Activated naive CD8-positive, alpha-beta T cell treated with anti-CD3 and anti-CD28 coated beads for 36 hours (primary cell): ENCODE measurements at regions not wholly inside any gene's neighbourhood (a gene's known extent, or its start where the extent isn't known, plus 50 kb on each side); places are given as distances from the start of the nearest gene placed in this dataset.

Experiments
- DNase-seq: peaks from one replicate; pipeline ENCODE4 v3.0.0; 2021
- H3K27ac Mint-ChIP-seq: one replicate; pipeline ENCODE4 v1.8.0; 2022; ENCODE audit warnings: mild to moderate bottlenecking, moderate library complexity, mixed read lengths
- H3K27me3 Mint-ChIP-seq: one replicate; pipeline ENCODE4 v1.8.0; 2022; ENCODE audit warnings: mild to moderate bottlenecking, mixed read lengths
- H3K36me3 Mint-ChIP-seq: one replicate; pipeline ENCODE4 v1.8.0; 2021; ENCODE audit warnings: mild to moderate bottlenecking, mixed read lengths
- H3K4me1 Mint-ChIP-seq: one replicate; pipeline ENCODE4 v1.8.0; 2021; ENCODE audit warnings: mixed read lengths
- H3K4me3 Mint-ChIP-seq: one replicate; pipeline ENCODE4 v1.8.0; 2022; ENCODE audit warnings: mild to moderate bottlenecking, moderate library complexity, mixed read lengths
- H3K9me3 Mint-ChIP-seq: one replicate; pipeline ENCODE4 v1.8.0; 2022; ENCODE audit warnings: mixed read lengths

DNA sequence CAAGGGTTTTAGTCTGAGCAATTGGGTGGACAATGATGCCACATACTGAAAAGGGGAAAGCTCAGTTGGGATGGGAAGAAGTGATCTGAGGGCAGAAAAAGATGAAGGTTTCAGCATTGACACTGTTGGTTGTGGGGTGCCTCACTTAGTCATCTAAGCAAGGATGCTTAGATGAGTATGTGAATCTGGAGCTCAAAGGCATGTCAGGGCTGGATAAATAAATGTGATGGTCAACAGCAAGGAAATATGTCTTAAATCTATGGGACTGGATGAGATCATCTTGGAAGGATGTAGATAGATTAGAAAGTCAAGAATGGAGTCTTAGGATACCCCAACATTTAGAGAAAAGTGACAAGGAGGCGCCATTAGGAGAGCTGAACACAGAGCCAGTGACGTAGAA is 114.6 kb downstream of the ZBTB18 start:
- Mint-ChIP-seq H3K9me3 (no peaks in the 10 kb centered on the region), H3K36me3 (no peaks in the 10 kb centered on the region), H3K27ac (no peak overlapping the region), H3K4me3 (no peak overlapping the region), H3K27me3 (no peaks in the 10 kb centered on the region), H3K4me1 (no peaks in the 10 kb centered on the region)
- no peak for DNase-seq

DNA sequence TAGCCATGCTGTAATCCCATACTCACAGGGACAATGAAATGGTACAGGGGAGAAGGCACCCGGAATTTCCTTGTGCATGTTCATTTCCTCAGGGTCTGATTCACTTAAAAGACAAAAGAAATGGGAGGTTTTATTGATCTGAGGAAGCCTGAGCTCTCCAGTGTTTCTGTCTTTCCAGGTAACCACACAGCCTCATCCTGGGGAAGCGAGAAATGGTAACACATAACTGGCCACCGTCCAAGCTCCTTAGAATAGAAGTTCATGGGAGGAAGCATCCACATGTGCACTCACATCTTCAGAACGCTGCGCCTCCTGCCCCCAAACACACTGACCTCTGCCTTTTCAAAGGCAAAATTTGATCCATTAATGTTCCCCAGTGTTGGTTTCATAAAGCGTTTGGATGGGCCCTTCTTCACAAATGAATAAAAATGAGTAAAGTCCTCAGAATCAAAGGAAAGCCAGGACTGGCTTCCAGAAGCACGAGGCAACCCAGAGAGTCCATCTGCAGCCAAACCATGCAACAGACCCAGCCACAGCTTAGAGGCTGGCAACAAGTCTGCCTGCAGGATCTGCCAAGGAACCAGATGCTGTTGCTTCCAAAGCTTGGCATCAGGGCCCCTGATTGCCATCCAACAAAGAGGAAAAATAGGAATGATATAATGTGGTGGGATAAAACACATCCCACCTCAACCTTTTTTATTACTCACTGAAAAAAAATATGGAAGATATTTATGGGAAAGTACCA is 120.3 kb downstream of the ZBTB18 start:
- no peaks in the 10 kb centered on the region for H3K27me3 Mint-ChIP-seq
- H3K4me3 Mint-ChIP-seq: no peak overlapping the region
- H3K4me1 Mint-ChIP-seq: no peaks in the 10 kb centered on the region
- H3K9me3 Mint-ChIP-seq: no peaks in the 10 kb centered on the region
- DNase-seq: no peak
- H3K27ac Mint-ChIP-seq: no peak overlapping the region
- no peaks in the 10 kb centered on the region for H3K36me3 Mint-ChIP-seq

DNA sequence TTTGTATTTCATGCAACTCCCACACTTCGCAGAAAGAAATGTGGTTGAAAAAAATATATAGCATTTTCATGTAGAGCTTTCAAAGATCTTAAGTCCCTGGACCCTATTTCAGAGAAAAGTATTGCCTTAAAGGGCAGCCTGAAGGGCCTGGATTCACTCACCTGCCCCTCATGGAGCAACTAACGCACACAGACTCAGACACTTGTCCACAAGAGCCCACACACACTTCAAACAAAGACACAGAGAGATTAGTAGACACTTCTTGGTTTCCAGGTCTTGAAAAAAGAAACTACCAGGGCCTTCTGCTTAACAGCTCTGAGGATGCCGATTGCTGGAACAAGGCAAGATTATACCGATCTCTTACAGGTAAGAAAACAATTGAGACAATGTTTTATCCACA is 122.2 kb downstream of the ZBTB18 start:
- Mint-ChIP-seq H3K4me3 (no peak overlapping the region), H3K27me3 (no peaks in the 10 kb centered on the region), H3K9me3 (no peaks in the 10 kb centered on the region), H3K36me3 (no peaks in the 10 kb centered on the region), H3K4me1 (no peaks in the 10 kb centered on the region), H3K27ac (no peak overlapping the region)
- no peak for DNase-seq

DNA sequence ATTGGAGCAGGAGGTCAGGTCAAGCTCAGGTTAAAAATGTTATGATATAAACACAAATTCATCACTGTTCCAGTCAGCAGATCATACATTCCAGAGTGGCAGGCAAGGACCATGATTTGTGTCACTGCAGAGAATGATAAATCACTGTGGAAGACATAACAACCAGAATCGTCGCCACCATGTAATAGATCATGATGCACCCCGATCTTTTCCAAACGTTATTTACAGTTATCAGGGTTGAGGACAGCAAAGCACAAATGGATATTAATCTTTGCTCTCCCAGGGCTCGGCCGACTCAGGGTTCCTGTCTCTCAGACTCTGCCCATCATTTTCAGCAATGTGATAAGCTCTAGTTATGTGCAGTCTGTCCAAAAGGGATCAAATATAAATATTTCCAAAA is 122.7 kb downstream of the ZBTB18 start:
- DNase-seq: no peak
- Mint-ChIP-seq H3K4me3 (no peak overlapping the region), H3K36me3 (no peaks in the 10 kb centered on the region), H3K4me1 (no peaks in the 10 kb centered on the region), H3K27me3 (no peaks in the 10 kb centered on the region), H3K9me3 (no peaks in the 10 kb centered on the region), H3K27ac (no peak overlapping the region)

DNA sequence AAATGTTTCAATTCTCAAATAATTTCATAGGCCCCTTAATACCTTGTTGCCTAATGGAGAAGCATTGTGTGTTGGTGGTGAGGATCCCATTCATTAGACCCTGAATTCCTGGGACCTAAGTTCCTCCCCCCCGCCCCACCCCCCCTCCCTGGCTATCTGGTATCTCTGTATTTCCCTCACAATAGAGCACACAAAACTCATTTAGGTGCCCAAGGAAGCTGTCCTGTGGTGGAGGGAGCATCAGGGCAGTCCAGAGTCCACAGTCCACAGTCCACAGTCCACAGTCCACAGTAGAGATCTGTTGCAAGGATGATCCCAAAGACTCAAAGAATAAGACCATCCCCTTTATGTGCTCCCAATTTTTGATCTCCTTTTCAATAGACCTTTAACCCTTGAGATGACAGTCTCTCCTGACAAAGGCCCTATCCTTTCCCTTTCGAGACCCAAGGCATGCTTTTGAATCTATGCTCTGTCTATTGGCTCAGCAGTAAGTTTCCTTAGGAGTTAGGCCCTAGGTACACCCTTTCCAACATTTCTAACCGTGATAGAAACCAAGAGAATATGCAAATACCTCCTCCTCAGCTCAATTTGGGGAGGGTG is 123.9 kb downstream of the ZBTB18 start:
- no peaks in the 10 kb centered on the region for H3K36me3 Mint-ChIP-seq
- no peak overlapping the region for H3K4me3 Mint-ChIP-seq
- no peaks in the 10 kb centered on the region for H3K9me3 Mint-ChIP-seq
- no peaks in the 10 kb centered on the region for H3K27me3 Mint-ChIP-seq
- no peaks in the 10 kb centered on the region for H3K4me1 Mint-ChIP-seq
- no peak for DNase-seq
- H3K27ac Mint-ChIP-seq: no peak overlapping the region

DNA sequence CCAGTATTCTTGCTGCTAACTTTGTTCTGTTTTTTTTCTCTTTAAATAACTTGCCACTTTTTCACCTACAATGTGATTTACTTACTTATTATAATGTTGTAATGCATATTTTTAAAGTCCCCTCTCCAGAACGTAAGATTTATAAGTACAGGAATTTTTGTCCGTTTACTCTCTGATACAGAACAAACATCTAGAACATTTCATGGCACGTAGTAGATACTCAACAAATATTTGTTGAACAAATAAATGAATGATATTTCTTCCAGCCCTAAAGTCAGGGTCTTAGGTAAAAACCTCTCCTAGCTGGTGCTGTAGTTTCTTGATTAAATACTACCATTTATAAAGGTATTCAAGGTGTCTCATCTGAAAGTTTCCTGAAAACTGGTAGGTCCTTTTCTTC is 125.1 kb downstream of the ZBTB18 start:
- Mint-ChIP-seq H3K36me3 (no peaks in the 10 kb centered on the region), H3K4me1 (no peaks in the 10 kb centered on the region), H3K4me3 (no peak overlapping the region), H3K27ac (no peak overlapping the region), H3K9me3 (no peaks in the 10 kb centered on the region), H3K27me3 (no peaks in the 10 kb centered on the region)
- no peak for DNase-seq

DNA sequence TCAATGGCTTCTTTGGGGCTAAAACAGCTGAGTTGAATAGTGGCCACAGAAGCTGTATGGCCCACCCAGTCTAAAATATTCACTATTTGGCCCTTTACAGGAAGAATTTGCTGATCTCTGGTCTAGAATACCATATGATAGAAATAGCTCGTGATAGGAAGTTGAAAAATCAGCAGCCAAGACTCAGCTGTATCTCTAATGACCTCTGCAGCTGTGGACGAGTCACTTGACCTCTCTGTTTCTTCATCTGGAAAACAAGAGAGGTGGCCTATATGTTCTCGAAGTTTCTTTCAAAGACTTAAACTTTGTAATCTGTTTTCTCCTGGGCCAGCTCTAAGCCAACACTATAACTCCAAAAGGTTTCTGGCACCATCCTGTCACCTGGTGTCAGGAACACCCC is 129.2 kb downstream of the ZBTB18 start:
- Mint-ChIP-seq H3K4me3 (no peak overlapping the region), H3K27ac (no peak overlapping the region), H3K27me3 (no peaks in the 10 kb centered on the region), H3K36me3 (no peaks in the 10 kb centered on the region), H3K4me1 (no peaks in the 10 kb centered on the region), H3K9me3 (no peaks in the 10 kb centered on the region)
- DNase-seq: no peak

DNA sequence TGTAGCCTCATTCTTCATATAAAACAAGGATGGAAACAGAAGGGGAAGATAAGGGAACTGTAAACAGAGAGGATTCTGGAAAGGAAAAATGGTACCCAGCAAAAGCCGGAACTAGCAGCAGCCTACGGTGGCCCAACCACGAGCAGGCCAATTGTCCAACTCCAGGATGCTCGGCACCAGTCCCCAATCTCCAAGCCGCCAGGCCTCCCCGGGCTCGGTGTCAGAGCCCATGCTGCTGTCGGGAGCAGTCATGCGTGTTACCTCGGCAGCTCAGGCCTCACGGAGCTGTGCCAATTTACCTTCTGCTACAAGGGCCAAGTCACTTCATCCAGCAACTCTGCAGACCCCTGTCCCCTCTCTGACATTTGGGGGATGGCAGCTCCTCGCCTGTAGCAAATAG is 130.8 kb downstream of the ZBTB18 start:
- no peaks in the 10 kb centered on the region for H3K36me3 Mint-ChIP-seq
- no peaks in the 10 kb centered on the region for H3K4me1 Mint-ChIP-seq
- H3K9me3 Mint-ChIP-seq: no peaks in the 10 kb centered on the region
- H3K4me3 Mint-ChIP-seq: no peak overlapping the region
- H3K27ac Mint-ChIP-seq: no peak overlapping the region
- H3K27me3 Mint-ChIP-seq: no peaks in the 10 kb centered on the region
- no peak for DNase-seq

DNA sequence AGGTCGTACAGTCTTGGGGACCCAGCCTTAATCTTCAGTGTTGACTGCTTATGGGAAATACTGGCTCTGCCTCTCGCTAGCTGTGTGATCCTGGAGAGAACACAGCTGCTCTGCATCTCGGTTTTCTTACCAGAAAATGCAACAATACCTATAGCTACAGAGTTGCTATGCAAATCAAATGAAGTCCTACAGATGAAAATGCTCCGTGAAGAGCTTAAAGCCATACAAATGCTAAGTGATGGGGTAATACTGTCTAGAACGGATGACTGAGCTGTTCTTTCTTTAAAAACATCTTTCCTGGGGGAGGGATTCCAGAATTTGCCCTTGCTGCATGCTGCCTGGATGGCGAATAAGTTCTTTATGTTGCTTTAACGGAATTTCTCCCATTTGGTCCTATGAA is 132.0 kb downstream of the ZBTB18 start:
- Mint-ChIP-seq H3K4me1 (no peaks in the 10 kb centered on the region), H3K36me3 (no peaks in the 10 kb centered on the region), H3K9me3 (no peaks in the 10 kb centered on the region), H3K27me3 (no peaks in the 10 kb centered on the region), H3K27ac (no peak overlapping the region), H3K4me3 (no peak overlapping the region)
- no peak for DNase-seq

DNA sequence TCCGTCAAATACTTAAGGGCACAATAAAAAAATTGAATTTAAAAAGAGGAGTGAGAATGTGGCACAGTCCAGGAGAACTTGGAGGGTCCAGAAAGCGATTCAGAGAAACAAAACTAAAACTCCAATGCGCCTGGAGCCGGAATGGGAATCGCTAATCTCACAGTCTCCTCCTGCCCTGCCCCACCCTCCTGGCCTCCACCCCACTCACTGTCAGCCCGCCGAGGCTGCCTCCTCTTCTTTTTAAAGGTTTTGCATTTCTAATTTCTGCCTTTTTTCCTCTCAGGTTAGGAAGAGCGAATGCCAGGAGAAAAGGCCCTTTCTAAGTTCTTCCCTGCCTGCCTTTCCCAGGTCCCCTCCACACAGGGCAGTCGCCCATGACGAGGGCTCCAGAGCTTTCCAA is 135.3 kb downstream of the ZBTB18 start:
- Mint-ChIP-seq H3K4me3 (no peak overlapping the region), H3K27ac (no peak overlapping the region), H3K9me3 (peaks cover 4% of the 10 kb centered on the region), H3K27me3 (no peaks in the 10 kb centered on the region), H3K36me3 (no peaks in the 10 kb centered on the region), H3K4me1 (no peaks in the 10 kb centered on the region)
- no peak for DNase-seq

DNA sequence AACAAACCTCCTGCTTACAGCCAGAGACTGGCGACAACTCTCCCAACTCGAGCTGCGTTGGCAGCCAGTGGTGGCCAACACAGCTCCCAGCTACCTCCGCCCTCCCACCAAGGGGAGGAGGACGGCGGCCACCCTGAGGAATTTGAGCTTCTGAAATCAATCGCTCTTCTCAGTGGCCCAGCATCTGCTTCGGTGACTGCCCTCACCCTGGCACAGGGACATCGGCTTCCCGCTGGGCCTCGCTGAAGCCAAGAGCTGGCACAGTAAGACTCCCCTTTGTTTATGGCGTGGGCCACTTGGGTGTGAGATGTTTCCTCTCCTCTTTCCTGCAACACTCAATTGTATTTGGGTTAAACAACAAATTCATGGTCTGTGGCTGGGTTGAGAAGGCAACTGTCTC is 136.2 kb downstream of the ZBTB18 start:
- no peaks in the 10 kb centered on the region for H3K36me3 Mint-ChIP-seq
- no peaks in the 10 kb centered on the region for H3K27me3 Mint-ChIP-seq
- H3K4me1 Mint-ChIP-seq: no peaks in the 10 kb centered on the region
- no peak overlapping the region for H3K4me3 Mint-ChIP-seq
- no peak overlapping the region for H3K27ac Mint-ChIP-seq
- peaks cover 4% of the 10 kb centered on the region for H3K9me3 Mint-ChIP-seq
- no peak for DNase-seq

DNA sequence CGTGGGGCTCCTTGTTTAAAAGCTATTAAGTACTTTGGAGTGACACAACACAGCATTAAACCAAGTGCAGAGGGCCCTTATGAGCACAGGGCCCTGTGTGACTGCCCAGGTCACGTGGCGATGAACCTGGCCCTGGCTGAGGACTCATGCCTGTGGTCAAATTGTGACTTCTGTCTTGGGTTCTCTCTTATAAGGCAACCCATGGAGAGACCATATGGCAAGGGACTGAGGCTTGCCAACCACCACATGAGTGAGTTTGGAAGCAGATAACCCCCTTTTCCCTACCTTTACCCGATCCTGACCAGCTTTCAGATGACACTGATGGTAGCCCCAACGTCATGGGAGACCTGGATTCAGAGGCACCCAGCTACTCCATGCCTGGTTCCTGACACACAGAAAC is 140.5 kb downstream of the ZBTB18 start:
- Mint-ChIP-seq H3K4me3 (no peak overlapping the region), H3K27ac (no peak overlapping the region), H3K9me3 (peaks cover 4% of the 10 kb centered on the region), H3K27me3 (no peaks in the 10 kb centered on the region), H3K36me3 (no peaks in the 10 kb centered on the region), H3K4me1 (no peaks in the 10 kb centered on the region)
- no peak for DNase-seq

DNA sequence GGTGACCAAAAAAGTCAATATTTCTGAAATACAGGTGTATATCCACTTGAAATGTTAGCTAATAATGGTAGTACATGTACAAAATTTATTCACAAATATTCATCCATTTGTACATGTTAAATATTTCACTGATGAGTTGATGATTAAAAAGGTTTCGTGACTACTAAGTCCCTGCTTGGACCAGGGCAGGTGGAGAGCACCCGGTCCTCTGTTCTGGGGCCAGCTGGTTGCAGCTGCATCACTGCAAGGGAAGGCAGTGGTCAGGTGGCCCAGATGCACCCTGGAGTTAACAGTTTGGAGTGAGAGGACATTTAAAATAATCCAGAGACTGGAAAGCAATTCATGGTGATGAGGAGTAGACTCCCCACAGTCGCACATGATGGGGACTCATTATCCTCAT is 141.2 kb downstream of the ZBTB18 start:
- Mint-ChIP-seq H3K4me3 (no peak overlapping the region), H3K9me3 (peaks cover 4% of the 10 kb centered on the region), H3K4me1 (no peaks in the 10 kb centered on the region), H3K27ac (no peak overlapping the region), H3K27me3 (no peaks in the 10 kb centered on the region), H3K36me3 (no peaks in the 10 kb centered on the region)
- no peak for DNase-seq

DNA sequence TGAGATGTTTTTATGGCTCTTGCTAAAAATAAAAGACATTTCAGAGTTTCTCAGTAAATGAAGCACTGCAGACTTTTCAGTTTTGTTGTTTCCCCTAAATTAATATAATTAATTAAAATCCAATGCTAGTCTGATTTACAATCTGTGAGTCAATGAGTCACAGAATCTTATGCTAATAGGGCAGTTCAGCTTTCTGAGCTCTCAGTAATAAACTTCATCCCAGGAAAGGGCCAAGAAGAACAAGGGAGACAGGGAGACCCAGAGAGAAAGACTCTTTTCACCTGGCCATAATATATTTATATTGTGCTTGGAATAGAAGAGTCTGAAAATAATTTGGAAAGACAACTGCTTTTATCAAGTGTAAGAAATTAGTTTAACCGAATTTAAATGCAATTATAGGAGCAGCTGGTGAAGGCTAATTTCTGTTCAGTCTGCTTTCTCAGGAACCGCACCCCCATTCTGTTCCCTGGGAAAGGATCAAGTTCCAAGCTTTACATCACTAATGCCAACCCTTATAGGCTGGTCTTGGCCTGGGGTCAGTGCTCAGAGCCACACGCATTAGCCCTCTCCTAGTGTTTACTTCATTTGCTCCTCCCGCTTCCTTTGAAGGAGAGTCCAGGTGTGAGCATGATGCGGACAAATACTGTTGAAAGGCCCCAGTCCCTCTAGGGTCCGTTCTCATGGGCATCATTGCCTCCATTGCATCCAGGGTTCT is 145.6 kb downstream of the ZBTB18 start:
- Mint-ChIP-seq H3K36me3 (no peaks in the 10 kb centered on the region), H3K9me3 (no peaks in the 10 kb centered on the region), H3K27ac (no peak overlapping the region), H3K27me3 (no peaks in the 10 kb centered on the region), H3K4me1 (no peaks in the 10 kb centered on the region), H3K4me3 (no peak overlapping the region)
- no peak for DNase-seq

DNA sequence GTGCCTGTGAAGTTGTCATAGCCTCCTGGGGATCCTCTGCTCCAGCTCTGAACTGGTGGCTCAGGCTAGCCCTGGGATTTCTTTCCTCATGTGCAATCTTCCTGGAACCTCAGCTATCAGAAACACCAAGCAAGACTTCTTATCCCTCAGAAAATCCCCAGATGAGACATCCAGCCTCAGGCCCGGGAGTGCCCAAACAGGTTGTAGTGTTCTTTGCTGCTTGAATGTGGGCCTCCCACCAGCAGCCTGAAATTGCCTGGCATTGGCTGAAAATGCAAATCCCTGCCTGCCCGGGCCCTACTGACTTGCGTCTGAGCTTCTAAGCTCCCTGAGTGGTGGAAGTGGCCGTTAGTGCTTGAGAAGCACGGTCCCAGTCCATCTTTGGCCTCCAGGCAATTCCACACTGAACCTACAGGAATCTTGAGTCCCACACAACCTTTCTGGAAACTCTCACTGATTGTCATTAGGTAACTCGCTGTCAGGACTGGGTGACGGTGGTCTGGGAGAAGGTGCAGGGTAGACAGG is 146.8 kb downstream of the ZBTB18 start:
- H3K27ac Mint-ChIP-seq: no peak overlapping the region
- no peaks in the 10 kb centered on the region for H3K4me1 Mint-ChIP-seq
- H3K36me3 Mint-ChIP-seq: no peaks in the 10 kb centered on the region
- H3K27me3 Mint-ChIP-seq: no peaks in the 10 kb centered on the region
- no peak for DNase-seq
- H3K9me3 Mint-ChIP-seq: no peaks in the 10 kb centered on the region
- H3K4me3 Mint-ChIP-seq: no peak overlapping the region

DNA sequence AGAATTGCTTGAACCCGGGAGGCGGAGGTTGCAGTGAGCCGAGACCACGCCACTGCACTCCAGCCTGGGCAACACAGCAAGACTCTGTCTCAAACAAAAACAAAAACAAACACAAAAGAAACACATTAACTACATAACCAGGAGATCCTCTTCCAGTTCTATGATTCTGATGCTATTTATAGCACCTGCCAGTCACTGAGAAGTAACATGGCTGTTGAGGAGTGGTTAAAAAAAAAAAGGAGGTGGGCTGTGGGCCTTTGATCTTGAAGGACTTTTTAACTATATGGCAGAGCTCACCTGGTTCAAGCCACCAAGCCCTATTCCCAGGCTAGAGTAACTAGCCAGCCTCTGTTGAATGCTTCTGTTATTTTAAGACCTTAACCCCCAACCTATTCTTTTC is 148.8 kb downstream of the ZBTB18 start:
- no peak for DNase-seq
- no peaks in the 10 kb centered on the region for H3K9me3 Mint-ChIP-seq
- H3K4me3 Mint-ChIP-seq: no peak overlapping the region
- H3K36me3 Mint-ChIP-seq: no peaks in the 10 kb centered on the region
- H3K4me1 Mint-ChIP-seq: no peaks in the 10 kb centered on the region
- no peaks in the 10 kb centered on the region for H3K27me3 Mint-ChIP-seq
- no peak overlapping the region for H3K27ac Mint-ChIP-seq
